ENCODE measurements at regions not wholly inside any gene's neighbourhood (a gene's known extent, or its start where the extent isn't known, plus 50 kb on each side); places are given as distances from the start of the nearest gene placed in this dataset.
A peak's percentile ranks its signal among the peaks of the same experiment; 100 is the strongest.
"Not testable (repeated sequence)": the region's sequence is repeated elsewhere in the genome, so short reads cannot be mapped to it uniquely, and the experiment has no call there.

DNA sequence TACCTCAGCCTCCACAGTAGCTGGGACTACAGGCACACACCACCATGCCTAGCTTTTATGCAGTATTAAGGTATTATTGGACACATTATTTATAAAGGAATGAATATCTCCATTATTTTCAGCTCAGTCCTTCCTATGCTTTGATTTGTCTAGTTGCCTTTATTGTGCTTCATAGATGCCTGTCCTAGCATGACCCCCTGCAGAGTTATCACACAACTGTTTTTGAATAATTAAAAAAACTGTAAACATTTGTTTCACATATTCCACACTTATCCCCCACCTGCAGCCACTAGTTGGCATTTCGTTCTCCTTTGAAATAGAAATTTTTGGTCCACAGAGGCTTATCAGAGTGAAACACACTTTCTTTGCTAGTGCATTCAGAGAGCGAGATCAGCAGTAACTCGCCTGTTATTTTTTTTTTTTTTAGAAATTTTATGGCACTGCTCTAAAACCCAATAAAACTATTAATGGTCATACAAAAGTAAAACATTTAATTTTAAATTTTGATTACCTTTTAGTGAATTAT, 151.8 kb upstream of the RASA1 start:
- no peak for DNase-seq

DNA sequence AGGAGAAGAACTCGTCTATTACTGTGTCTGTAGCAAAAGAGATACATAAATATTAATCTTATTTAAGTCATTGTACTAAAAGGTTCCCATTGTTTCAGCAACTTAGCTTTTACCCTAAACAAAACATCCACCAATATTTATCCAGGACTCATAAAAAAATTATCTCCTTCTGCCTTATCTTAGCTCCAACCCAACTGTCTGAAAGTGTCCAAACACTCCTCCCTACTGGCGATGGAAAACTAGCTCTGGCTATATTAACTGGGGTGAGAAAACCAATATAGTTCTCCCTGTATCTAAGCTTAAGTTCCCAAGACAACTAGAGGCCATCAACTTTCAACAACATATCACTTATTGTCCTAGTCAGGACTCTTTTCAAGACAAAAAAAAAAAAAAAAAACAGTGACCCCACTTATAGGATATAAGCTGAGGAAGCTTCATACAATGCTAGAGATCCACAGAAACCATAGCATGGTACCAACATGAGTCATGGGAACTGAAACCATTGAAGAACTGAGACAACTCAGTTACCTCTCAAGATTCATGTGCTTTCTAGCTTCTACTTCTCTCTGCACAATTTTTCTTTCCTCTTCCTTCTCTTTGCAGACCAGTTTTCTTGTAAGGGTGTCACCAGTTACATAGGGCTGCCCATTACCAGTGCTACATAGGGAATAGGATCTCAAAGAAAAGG, 150.7 kb upstream of the RASA1 start:
- DNase-seq = no peak

DNA sequence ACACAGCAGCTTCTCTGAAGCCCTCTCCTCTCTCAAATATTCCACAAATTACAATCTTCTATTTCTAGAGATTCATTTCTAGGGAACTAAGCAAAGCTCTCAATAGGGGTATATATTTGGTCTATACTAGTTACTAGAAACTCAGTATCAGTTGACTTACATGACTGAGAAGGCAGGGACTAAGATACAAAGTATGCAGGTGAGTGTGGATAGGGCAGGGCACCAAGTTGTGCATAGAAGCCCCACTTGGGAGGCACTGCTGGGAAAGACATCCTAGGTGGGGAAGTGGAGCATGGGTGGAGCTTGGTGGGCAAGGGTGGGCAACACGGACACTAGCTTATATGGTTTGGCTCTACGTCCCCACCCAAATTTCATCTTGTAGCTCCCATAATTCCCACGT, 148.1 kb upstream of the RASA1 start:
- no peak for DNase-seq

DNA sequence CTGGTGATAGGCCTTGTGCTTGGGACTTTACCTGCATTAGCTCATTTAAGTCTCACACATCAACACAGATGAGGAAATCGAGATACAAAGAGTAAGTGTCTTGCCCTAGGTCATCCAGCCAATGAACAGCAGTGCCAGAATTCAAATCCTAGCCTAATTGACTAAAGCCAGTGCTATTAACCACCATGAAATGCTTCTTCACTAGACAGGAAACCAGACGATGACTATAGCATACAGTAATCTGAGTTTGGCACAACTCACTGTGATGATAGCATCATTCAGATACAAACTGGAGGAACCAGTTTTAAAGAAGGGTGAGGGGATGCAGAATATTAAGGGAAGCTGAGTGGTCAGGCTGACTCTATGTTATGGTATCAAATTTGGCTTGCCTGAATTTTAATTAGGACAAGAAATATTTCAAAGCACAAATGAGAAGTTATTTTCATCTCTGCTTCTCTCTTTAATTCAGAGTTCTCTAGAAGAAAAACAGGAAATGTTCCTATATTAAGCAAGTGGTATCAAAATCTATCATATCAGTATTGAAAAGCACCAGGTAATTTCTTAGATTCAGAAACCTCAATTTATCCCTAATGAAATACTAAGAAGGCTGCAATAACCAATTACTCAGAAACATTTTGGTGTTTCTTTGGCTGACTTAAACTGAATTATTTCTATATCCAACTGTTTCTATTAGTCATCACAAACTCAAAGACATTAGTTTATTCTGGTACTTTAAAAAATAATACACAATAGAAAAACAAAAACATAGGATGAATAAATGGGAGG, 147.0 kb upstream of the RASA1 start:
- DNase-seq = peak; percentile 20 to 24

DNA sequence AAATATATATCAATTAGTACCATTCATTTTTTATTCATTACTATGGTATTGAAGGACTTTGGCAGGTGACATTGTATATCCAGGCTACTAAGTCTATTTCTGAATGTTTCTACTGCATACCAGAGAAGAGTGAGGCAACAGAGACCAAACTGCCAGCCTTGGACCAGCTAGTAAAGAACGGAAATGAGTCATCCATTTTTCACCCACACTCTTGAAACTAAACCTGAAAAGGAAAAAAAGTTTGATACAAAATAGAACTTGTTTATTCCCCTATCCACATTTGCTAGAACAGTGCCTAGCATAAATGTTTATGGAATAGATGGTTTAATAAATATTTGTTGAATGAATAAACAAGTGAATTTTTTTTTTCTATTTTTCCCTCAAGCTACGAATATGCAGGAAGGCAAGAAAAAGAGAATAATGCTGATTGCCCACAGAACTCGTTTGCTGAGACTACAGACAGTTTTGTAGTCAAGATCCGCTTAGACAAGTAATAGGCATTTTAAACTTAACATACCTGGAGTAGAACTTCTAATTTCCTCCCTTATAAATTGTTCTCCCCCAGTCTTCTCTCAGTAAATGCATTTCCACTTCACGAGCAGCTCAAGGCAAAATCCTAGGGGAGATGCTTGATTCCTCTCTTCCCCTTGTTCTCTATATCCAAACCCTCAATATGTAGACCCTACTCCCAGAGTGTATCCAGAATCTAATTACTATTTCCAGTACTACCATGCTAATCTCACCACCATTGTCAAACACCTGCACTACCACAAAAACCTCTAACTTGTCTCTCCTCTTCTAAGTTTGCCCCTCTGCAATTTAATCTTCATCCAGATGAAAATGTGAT, 146.2 kb upstream of the RASA1 start:
- DNase-seq = peak; percentile 43 to 47

DNA sequence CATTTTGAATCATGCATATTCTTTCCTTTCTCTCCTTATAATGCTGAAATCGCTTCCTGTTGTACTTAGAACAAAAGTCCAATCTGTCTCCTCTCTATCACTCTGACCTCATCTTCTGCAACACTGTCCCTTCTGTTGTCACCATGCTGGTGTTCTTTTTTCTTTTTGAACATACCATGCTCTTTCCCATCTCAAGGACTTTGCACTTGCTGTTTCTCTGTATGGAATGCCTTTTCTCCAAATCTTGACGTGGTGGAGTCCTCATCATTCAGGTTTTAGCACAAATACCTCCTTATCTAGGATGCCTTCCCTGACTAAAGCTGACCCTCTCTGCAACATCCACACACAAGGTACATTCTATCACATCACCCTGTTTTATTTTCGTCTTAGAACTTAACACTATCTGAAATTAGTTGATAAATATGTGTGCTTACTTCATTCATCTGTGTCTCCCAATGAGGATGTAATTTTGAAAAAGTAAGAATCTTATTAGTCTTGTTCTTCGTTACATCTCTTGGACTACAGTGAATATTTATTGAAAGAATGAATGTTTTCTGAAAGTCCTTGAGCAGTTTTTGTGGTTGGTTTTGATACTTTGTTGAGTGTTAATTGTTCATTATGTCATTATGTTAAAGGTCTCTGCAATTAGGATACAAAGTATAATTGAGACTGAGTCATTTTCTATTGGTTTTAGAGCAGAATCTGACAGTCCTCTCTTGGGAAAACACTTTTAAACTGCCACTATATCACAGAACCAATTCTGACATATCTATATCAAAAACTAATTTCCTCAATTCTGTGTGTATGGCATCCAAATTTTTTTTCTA, 145.3 kb upstream of the RASA1 start:
- no peak for DNase-seq

DNA sequence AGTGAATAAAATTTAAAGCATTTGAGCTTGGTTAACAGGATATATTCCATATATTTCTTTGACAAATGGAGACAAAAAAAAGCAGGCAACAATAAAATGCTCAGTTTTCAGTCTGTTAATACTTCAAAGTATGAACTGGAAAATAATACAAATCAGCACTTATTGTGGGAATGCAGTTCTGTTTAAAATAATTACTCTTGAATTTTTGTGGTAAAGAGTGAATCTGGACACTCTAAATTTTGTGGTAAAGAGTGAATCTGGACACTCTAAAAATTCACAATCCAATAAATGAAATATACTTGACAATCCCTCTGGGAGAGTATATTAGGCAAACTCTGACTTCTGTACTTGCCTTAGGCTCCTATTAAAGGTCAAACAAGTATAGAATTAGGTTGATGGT, 141.9 kb upstream of the RASA1 start:
- DNase-seq = no peak

DNA sequence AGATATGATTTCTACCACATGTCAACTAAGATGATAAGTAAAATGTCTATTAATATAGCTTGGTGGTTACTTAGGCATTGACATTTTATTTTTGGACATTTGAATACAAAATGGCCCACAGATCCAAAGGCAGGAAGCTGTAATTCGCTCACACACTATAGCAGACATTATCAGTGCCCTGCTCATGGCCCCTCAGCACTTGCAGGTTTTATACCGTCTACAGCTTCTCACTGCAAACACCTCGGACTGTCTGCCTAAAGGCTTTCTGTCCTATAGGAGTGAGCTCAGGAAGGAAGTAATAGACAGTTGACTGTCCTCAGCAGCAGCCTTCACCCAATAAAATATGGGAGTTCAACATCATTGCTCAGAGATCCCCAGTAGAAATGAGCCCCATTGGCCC, 140.8 kb upstream of the RASA1 start:
- no peak for DNase-seq

DNA sequence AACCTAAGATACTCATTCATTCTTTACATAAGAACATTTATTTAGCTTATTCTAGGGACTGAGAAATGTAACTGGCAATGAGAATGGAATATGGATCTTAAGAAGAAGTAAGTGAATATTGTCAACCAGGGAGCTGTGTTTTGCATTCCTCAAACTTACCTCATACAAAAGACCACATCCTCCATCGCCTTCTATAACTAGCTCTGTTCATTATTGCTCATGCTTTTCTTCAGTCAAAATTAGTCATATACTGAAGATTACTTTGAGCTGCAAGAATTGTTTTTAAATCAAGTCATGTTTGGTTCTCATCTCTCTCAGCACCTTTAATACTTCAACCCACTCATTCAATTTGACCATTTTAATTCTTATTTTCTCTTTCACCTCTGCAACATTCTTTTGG, 140.3 kb upstream of the RASA1 start:
- no peak for DNase-seq

DNA sequence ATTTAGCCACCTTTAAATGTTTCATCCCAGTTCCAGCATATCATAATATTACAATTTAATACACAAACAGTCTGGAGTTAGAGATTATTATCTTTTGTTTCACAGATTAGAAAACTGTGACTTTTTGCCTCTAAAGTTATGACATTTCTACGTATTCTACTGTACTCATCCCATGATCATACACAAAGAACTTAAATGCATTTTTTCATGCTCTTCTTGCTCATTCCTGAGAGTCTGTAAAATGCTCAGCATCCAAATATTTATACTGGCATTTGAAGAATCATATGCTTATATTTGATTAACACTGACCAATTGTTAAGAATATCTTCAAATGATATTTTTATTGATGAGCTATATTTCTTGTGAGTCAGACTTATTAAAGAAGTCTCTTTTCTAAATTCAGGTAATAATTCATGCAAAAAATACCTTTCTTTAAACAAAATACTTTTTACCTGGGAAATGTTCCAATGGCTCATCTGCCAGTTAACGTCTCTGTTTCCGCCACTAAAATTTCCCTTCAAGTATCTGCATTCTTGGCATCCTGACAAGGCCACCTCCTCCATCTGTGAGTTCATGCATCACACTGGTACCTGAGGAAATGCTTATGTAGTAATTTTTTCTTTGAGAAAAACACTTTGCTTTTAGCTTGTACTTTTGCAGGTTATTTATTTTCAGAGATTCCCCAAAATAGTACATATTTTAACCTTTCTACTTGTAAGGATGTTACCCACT, 139.6 kb upstream of the RASA1 start:
- no peak for DNase-seq

DNA sequence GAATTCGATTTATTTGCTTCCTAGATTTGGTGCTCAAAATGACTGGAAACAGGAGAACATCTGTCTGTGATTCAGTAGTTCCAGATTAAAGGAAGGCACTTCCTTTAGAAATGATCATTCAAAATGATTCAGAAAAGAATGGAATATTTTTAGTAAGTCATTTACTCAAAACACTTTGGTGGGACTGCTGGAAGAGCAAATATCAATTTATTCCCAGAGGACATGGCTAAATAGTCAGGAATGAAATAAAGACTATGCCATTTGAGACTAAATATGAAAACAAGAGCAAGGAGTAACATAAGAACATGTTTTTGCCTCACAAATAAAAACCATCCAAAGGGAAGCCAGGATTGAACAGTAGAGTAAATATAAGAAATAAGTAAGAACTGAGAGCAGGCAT, 138.6 kb upstream of the RASA1 start:
- no peak for DNase-seq

DNA sequence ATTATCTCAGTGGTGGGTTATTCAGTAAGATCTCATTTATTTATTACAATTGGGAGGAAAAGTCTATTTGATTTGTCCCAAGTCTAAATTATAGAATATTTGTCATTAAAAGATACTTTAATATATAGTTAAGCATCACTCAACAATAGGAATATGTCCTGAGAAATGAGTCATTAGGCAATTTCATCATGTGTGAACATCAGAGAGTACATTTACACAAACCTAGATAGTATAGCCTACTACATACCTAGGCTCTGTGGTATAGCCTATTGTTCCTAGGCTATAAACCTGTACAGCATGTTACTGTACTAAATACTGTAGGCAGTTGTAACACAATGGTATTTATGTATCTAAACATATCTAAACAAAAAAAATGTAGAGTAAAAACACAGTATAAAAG, 135.0 kb upstream of the RASA1 start:
- no peak for DNase-seq

DNA sequence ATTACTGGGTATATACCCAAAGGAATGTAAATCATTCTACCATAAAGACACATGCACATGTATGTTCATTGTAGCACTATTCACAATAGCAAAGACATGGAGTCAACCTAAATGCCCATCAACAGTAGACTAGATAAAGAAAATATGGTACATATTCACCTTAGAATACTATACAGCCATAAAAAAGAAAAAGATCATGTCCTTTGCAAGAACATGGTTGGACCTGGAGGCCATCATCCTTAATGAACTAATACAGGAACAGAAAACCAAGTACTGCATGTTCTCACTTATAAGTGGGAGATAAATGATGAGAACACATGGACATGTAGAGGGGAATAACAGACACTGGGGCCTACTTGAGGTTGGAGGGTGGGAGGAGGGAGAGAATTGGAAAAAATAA, 133.2 kb upstream of the RASA1 start:
- not testable (repeated sequence) for DNase-seq

DNA sequence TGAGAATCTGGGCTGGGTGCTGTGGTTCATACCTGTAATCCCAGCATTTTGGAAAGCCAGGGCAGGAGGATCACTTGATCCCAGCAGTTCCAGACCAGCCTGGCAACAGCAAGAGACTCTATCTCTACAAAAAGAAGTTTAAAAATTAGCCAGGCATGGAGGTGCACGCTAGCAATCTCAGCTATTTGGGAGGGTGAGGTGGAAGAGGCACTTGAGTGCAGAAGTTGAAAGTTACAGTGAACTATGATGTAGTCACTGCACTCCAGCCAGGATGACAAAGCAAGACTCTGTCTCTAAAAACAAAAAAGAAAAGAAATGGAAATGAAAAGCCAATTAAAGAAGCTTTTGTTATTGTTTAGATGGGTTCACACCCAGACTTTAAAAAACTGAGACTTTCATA, 131.6 kb upstream of the RASA1 start:
- no peak for DNase-seq

DNA sequence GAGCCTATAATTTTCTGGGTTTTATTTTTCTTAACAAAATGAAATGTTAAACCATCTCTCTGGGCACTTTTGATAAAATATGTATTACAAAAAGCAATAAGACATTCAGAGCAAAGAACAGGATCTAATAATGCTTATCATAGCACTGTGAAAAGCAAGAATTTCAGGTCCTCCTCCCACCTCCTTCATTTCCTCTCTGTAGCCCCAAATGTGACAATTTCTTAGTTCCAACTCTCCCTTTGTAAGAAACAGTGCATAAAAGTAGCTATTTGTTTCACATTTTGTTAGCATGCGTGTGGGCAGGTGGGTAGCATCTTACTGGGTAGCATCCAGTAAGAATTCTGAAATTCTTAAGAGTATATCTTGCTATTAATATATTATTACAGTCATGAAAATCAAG, 130.9 kb upstream of the RASA1 start:
- DNase-seq = no peak

DNA sequence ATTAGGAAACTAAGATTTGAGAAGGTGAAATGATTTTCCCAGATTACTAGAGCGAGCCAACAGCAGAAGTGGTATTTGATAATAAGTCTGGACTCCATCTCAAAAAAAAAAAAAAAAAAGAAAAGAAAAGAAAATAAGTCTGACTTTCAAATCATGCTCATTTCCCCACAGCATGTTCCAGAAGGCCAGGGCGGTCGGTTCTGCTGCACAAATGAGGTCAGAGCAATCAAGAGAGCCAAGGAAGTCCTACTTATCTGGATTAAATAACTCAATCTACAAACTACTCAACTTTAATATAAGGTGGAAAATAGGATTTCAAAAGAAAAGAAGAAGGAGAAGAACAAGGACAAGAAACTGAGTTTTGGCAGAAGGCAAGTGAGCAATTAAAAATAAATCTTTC, 130.4 kb upstream of the RASA1 start:
- no peak for DNase-seq

DNA sequence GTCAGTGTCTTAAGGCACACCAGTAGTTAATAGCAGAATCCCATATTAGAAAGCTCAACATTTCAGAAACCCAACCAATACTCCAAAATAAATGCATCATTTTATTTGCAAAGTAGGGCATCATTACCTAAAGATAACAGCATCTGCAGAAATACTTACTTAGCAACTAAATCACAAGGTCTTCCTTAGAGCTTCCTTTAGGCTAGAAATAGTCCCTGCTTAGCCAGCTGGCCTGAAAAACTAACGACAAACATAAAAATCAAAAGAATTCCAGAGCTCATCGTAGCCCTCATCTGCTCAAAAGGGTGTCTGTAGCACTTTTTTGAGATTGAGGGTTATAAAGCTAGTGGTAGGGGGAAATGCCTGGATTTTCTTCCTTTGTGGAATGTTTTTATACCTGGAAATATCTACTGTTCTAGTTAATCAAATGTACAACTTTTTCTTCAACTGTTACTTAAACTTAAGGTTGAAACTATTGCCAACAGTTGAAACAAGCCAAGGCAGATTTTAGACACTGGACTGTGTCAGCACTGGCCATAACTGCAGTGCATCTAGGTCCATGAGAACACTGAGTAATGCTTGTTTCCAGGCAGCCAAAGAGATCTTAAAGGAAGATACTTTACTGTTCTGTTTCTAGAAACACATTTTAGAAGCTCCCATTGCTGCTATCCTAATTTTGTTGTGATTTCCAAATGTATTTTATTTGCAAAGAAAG, 129.4 kb upstream of the RASA1 start:
- no peak for DNase-seq

DNA sequence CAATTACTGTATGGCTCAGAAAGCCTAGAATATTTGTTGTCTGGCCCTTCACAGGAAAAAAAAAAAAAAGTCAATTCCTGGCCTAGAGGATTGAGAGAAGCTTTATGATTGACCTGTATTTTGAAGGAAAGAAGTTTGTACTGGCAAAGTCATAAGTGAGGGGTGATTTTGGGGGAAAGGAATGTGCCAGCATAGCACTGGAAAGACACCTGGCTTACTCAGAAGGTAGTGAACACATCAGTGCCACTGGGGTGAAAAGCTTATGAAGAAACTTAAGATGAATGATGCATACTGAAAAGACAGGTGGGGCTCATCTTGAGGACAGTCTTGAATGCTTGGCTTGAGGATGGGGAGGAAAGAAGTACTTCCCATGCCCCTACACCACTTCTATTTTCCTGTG, 127.9 kb upstream of the RASA1 start:
- no peak for DNase-seq

DNA sequence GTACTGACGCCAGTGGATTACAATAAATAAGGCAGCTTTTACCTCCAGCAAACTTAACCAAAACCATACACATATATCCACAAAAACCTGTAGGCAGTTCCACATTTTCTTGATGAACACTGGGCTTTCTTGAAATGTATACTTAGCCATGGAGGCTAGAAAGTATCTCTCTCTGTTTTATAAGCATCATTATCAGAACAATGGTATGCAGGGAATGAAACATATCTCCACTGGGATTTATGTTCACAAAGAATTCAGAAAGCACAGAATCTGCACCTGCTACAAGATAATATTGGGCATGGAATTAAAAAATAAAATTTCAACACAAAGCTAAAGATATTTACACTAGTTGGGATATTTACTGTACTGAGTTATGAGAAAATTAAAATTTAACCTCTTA, 126.1 kb upstream of the RASA1 start:
- DNase-seq = no peak

DNA sequence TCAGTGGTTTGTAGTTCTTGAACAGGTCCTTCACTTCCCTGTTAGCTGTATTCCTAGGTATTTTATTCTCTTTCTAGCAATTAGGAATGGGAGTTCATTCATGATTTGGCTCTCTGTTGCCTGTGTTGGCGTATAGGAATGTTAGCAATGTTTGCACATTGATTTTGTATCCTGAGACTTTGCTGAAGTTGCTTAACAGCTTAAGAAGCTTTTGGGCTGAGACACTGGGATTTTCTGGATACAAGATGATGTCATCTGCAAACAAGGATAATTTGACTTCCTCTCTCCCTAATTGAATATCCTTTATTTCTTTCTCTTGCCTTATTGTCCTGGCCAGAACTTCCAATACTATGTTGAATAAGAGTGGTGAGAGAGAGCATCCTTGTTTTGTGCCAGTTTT, 121.8 kb upstream of the RASA1 start:
- DNase-seq = not testable (repeated sequence)

DNA sequence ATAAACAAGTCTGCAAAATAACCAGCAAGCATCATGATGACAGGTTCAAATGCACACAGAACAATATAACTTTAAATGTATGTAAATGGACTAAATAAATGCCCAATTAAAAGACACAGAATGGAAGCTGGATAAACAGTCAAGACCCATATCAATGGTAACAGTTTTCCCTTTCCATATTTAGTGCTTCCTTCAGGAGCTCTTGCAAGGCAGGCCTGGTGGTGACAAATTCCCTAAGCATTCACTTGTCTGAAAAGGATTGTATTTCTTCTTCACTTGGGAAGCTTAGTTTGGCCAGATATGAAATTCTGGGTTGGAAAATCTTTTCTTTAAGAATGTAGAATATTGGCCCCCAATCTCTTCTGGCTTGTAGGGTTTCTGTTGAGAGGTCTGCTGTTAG, 120.2 kb upstream of the RASA1 start:
- DNase-seq = no peak
